Hematopoietic multipotent progenitor cell treated with erythropoietin and hydrocortisone succinate and interleukin-3 and kit ligand, for 8 days (in vitro differentiated cells): ENCODE measurements at regions not wholly inside any gene's neighbourhood (a gene's known extent, or its start where the extent isn't known, plus 50 kb on each side); places are given as distances from the start of the nearest gene placed in this dataset.
A peak's percentile ranks its signal among the peaks of the same experiment; 100 is the strongest.
"Not testable (repeated sequence)": the region's sequence is repeated elsewhere in the genome, so short reads cannot be mapped to it uniquely, and the experiment has no call there.

Source experiments
- DNase-seq: peaks from one replicate; pipeline ENCODE4 v3.0.0-alpha.2; 2015

- peak; percentile 12 for DNase-seq
Measured at GRCh38 chrX:39484159-39485068, 613.3 kb downstream of the BCOR start.

GRCh38 chrX:39487166-39487968 is 610.4 kb downstream of the BCOR start:
- no peak for DNase-seq

GRCh38 chrX:39487969-39488330 is 609.8 kb downstream of the BCOR start:
- no peak for DNase-seq

GRCh38 chrX:39491548-39492297 is 606.0 kb downstream of the BCOR start:
- DNase-seq = peak; percentile 93

- no peak for DNase-seq
Measured at GRCh38 chrX:39492497-39493162, 605.1 kb downstream of the BCOR start.

- DNase-seq = no peak
Measured at GRCh38 chrX:39493168-39493567, 604.6 kb downstream of the BCOR start.

GRCh38 chrX:39497117-39497516 is 600.6 kb downstream of the BCOR start:
- not testable (repeated sequence) for DNase-seq

- no peak for DNase-seq
Measured at GRCh38 chrX:39497702-39498265, 600.0 kb downstream of the BCOR start.

- no peak for DNase-seq
Measured at GRCh38 chrX:39499996-39500395, 597.8 kb downstream of the BCOR start.

GRCh38 chrX:39501822-39502221 is 595.9 kb downstream of the BCOR start:
- DNase-seq = no peak

- DNase-seq = no peak
Measured at GRCh38 chrX:39502486-39502885, 595.3 kb downstream of the BCOR start.

GRCh38 chrX:39504227-39504626 is 593.5 kb downstream of the BCOR start:
- DNase-seq = no peak

GRCh38 chrX:39504850-39505259 is 592.9 kb downstream of the BCOR start:
- no peak for DNase-seq

- DNase-seq = no peak
Measured at GRCh38 chrX:39506131-39506530, 591.6 kb downstream of the BCOR start.

- DNase-seq = no peak
Measured at GRCh38 chrX:39507034-39507433, 590.7 kb downstream of the BCOR start.

GRCh38 chrX:39507617-39508299 is 590.0 kb downstream of the BCOR start:
- no peak for DNase-seq

- DNase-seq = no peak
Measured at GRCh38 chrX:39508300-39508692, 589.5 kb downstream of the BCOR start.

GRCh38 chrX:39509157-39509556 is 588.6 kb downstream of the BCOR start:
- no peak for DNase-seq

- no peak for DNase-seq
Measured at GRCh38 chrX:39513836-39514235, 583.9 kb downstream of the BCOR start.

- DNase-seq = no peak
Measured at GRCh38 chrX:39514801-39515200, 583.0 kb downstream of the BCOR start.

- no peak for DNase-seq
Measured at GRCh38 chrX:39516427-39516841, 581.3 kb downstream of the BCOR start.
